Smooth muscle cell (in vitro differentiated cells): ENCODE measurements at regions not wholly inside any gene's neighbourhood (a gene's known extent, or its start where the extent isn't known, plus 50 kb on each side); places are given as distances from the start of the nearest gene placed in this dataset.
"Not testable (repeated sequence)": the region's sequence is repeated elsewhere in the genome, so short reads cannot be mapped to it uniquely, and the experiment has no call there.

ENCODE experiments used
- DNase-seq: peaks from one replicate; lab custom pipeline; 2025; ENCODE audit not compliant: unreplicated experiment; lab: John Stamatoyannopoulos, UW
- H2AFZ ChIP-seq: fragments of 200-600 bp; sonication (generic); 2 replicates; pipeline ENCODE4 v1.6.0; 2016; ENCODE audit warnings: antibody characterized with exemption, low read depth, mild to moderate bottlenecking
- H3F3A ChIP-seq: fragments of 200-600 bp; sonication (generic); 2 replicates; pipeline ENCODE4 v1.6.0; 2017; ENCODE audit warnings: antibody characterized with exemption, low read depth
- H3K27ac ChIP-seq: fragments of 200-600 bp; sonication (generic); 2 replicates; pipeline ENCODE4 v1.5.1; 2016; ENCODE audit warnings: low read depth, mild to moderate bottlenecking
- H3K27me3 ChIP-seq: fragments of 200-600 bp; sonication (generic); 2 replicates; pipeline ENCODE4 v1.6.1; 2016; ENCODE audit warnings: low read depth, mild to moderate bottlenecking
- H3K36me3 ChIP-seq: fragments of 200-600 bp; sonication (generic); 2 replicates; pipeline ENCODE4 v1.5.1; 2016; ENCODE audit warnings: low read depth
- H3K4me1 ChIP-seq: fragments of 200-600 bp; sonication (generic); 2 replicates; pipeline ENCODE4 v1.5.1; 2016; ENCODE audit warnings: low read depth
- H3K4me2 ChIP-seq: fragments of 200-600 bp; sonication (generic); 2 replicates; pipeline ENCODE4 v1.6.0; 2016; ENCODE audit warnings: mild to moderate bottlenecking
- H3K4me3 ChIP-seq: fragments of 200-600 bp; sonication (generic); 2 replicates; pipeline ENCODE4 v1.5.1; 2016; ENCODE audit warnings: mild to moderate bottlenecking
- H3K79me2 ChIP-seq: fragments of 200-600 bp; sonication (generic); 2 replicates; pipeline ENCODE4 v1.6.0; 2016; ENCODE audit warnings: low read depth, mild to moderate bottlenecking
- H3K9ac ChIP-seq: fragments of 200-600 bp; sonication (generic); 2 replicates; pipeline ENCODE4 v1.6.0; 2016; ENCODE audit warnings: low read depth
- H3K9me3 ChIP-seq: fragments of 200-600 bp; sonication (generic); replicated peaks from 2 replicates; pipeline ENCODE4 v1.5.1; 2016; ENCODE audit warnings: low read depth
- H4K20me1 ChIP-seq: fragments of 200-600 bp; sonication (generic); 2 replicates; pipeline ENCODE4 v1.6.0; 2016; ENCODE audit warnings: low read depth
- CTCF ChIP-seq: fragments of 200-600 bp; sonication (generic); IDR thresholded peaks from 2 replicates; pipeline ENCODE4 v1.5.1; 2017; ENCODE audit warnings: borderline replicate concordance, mild to moderate bottlenecking, antibody characterized with exemption; ENCODE audit not compliant: insufficient read depth, poor library complexity, severe bottlenecking
- WGBS: methylation state at CpG from one replicate; pipeline ENCODE4 v1.1.7; 2016; ENCODE audit warnings: low lambda C conversion rate; 5-methylcytosine and 5-hydroxymethylcytosine counted together

- H3K4me2 ChIP-seq, result no peak overlapping the region
- no peak overlapping the region for H3K27ac ChIP-seq
- no peak overlapping the region for H3K4me3 ChIP-seq
- no peaks in the 10 kb centered on the region for H3F3A ChIP-seq
- no peaks in the 10 kb centered on the region for H3K79me2 ChIP-seq
- no peaks in the 10 kb centered on the region for H3K27me3 ChIP-seq
- no peak overlapping the region for H3K9ac ChIP-seq
- no peaks in the 10 kb centered on the region for H3K36me3 ChIP-seq
- TF ChIP-seq CTCF, result no peak
- H3K4me1 ChIP-seq, result no peaks in the 10 kb centered on the region
- 84% methylated on average over 3 of the region's 3 CpGs for WGBS
- H4K20me1 ChIP-seq, result no peaks in the 10 kb centered on the region
- H2AFZ ChIP-seq, result no peak overlapping the region
- H3K9me3 ChIP-seq, result peaks cover 11% of the 10 kb centered on the region
- no peak for DNase-seq
These were observed 122.2 kb downstream of the ANXA2 start for GRCh38 chr15:60275624-60276023.

- no peak overlapping the region for H3K4me2 ChIP-seq
- H2AFZ ChIP-seq, result no peak overlapping the region
- no peak overlapping the region for H3K9ac ChIP-seq
- H3K9me3 ChIP-seq, result peaks cover 11% of the 10 kb centered on the region
- H3K4me3 ChIP-seq, result no peak overlapping the region
- no peak for DNase-seq
- TF ChIP-seq CTCF, result no peak
- no peaks in the 10 kb centered on the region for H4K20me1 ChIP-seq
- H3F3A ChIP-seq, result no peaks in the 10 kb centered on the region
- no peaks in the 10 kb centered on the region for H3K36me3 ChIP-seq
- 85% methylated on average over 6 of the region's 6 CpGs for WGBS
- no peaks in the 10 kb centered on the region for H3K4me1 ChIP-seq
- H3K27ac ChIP-seq, result no peak overlapping the region
- H3K27me3 ChIP-seq, result no peaks in the 10 kb centered on the region
- no peaks in the 10 kb centered on the region for H3K79me2 ChIP-seq
These were observed 118.9 kb downstream of the ANXA2 start for GRCh38 chr15:60278879-60279278.

GRCh38 chr15:60280259-60280658, 117.5 kb downstream of the ANXA2 start:
- Histone ChIP-seq H3K9ac (no peak overlapping the region), H3K27me3 (no peaks in the 10 kb centered on the region), H2AFZ (no peak overlapping the region), H3K4me1 (no peaks in the 10 kb centered on the region), H3K27ac (no peak overlapping the region), H3K9me3 (peaks cover 7% of the 10 kb centered on the region), H3K79me2 (no peaks in the 10 kb centered on the region), H4K20me1 (no peaks in the 10 kb centered on the region), H3K4me2 (no peak overlapping the region), H3F3A (no peaks in the 10 kb centered on the region), H3K36me3 (no peaks in the 10 kb centered on the region), H3K4me3 (no peak overlapping the region)
- no peak for TF ChIP-seq CTCF
- WGBS, result 79% methylated on average over 2 of the region's 2 CpGs
- DNase-seq, result no peak

GRCh38 chr15:60283936-60284335, 113.8 kb downstream of the ANXA2 start:
- Histone ChIP-seq H3K9me3 (no peaks in the 10 kb centered on the region), H3K36me3 (no peaks in the 10 kb centered on the region), H3F3A (no peaks in the 10 kb centered on the region), H3K4me1 (no peaks in the 10 kb centered on the region), H3K9ac (no peak overlapping the region), H3K4me3 (no peak overlapping the region), H3K79me2 (no peaks in the 10 kb centered on the region), H3K27me3 (no peaks in the 10 kb centered on the region), H3K4me2 (no peak overlapping the region), H4K20me1 (no peaks in the 10 kb centered on the region), H3K27ac (no peak overlapping the region), H2AFZ (no peak overlapping the region)
- no peak for TF ChIP-seq CTCF
- DNase-seq, result no peak

- DNase-seq, result not testable (repeated sequence)
- 97% methylated on average over 5 of the region's 5 CpGs for WGBS
These were observed 101.9 kb downstream of the ANXA2 start for GRCh38 chr15:60295901-60296300.

More at GRCh38 chr15:60295901-60296300, 101.9 kb downstream of the ANXA2 start:
- H4K20me1 ChIP-seq, H3F3A ChIP-seq, H3K9ac ChIP-seq, H3K4me2 ChIP-seq, H3K4me1 ChIP-seq, H2AFZ ChIP-seq, H3K27ac ChIP-seq, H3K79me2 ChIP-seq, H3K9me3 ChIP-seq, H3K4me3 ChIP-seq, H3K27me3 ChIP-seq, H3K36me3 ChIP-seq: not testable (repeated sequence)
